HAP-1 (cell line): ENCODE measurements at regions not wholly inside any gene's neighbourhood (a gene's known extent, or its start where the extent isn't known, plus 50 kb on each side); places are given as distances from the start of the nearest gene placed in this dataset.
A peak's percentile ranks its signal among the peaks of the same experiment; 100 is the strongest.

ENCODE experiments used
- DNase-seq, 2 experiments: peaks; one replicate each; pipeline ENCODE4 v3.0.0-alpha.2; 2016 to 2020; ENCODE audit warnings: low spot score in 2 of 2
- H3K27me3 ChIP-seq: fragments of 250-450 bp; sonication (Bioruptor Pico); 2 replicates; pipeline ENCODE4 v1.5.1; 2020; ENCODE audit warnings: low read depth, mild to moderate bottlenecking, moderate library complexity
- H3K36me3 ChIP-seq: fragments of 250-450 bp; sonication (Bioruptor Pico); replicated peaks from 2 replicates; pipeline ENCODE4 v1.5.1; 2020; ENCODE audit warnings: mild to moderate bottlenecking
- H3K4me1 ChIP-seq: fragments of 250-450 bp; sonication (Bioruptor Pico); 2 replicates; pipeline ENCODE4 v1.5.1; 2020; ENCODE audit warnings: mild to moderate bottlenecking
- H3K4me3 ChIP-seq: fragments of 250-450 bp; sonication (Bioruptor Pico); 2 replicates; pipeline ENCODE4 v1.5.1; 2020; ENCODE audit warnings: mild to moderate bottlenecking, moderate library complexity
- H3K9me3 ChIP-seq: fragments of 250-450 bp; sonication (Bioruptor Pico); 2 replicates; pipeline ENCODE4 v1.5.1; 2020; ENCODE audit warnings: mild to moderate bottlenecking, moderate library complexity
- in situ Hi-C: fragments of 300-500 bp; cut with MboI; formaldehyde crosslinking; loops from 3 replicates; pipeline ENCODE4 v1.14.3; 2020; ENCODE audit warnings: low sequenced_read_pairs, inconsistent platforms, mixed read lengths

DNA sequence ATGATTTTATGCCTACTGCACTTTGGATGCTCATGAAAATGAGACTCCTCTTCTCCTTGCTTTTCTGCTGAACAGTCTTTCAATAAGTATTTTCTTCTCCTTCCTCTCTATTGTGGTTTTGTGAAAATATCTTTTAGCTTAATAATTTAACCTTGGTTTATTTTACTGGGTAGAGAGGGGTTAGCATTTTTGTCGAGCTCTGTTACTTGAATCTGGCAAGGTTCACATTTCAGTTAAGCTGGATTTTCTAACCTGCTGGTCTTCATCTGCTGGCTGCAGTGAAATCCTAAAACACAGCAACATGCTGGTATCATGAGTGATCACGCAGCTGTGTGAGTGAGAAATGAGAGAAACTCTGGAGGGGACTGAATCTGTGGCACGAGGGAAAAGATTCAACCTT lies 222.7 kb upstream of the NOX3 start:
- in situ Hi-C loops: no loop called here
- H3K9me3 ChIP-seq: no peaks in the 10 kb centered on the region
- H3K4me1 ChIP-seq: peaks cover 23% of the 10 kb centered on the region
- H3K36me3 ChIP-seq: no peaks in the 10 kb centered on the region
- no peak for DNase-seq
- no peak overlapping the region for H3K4me3 ChIP-seq
- H3K27me3 ChIP-seq: no peaks in the 10 kb centered on the region

DNA sequence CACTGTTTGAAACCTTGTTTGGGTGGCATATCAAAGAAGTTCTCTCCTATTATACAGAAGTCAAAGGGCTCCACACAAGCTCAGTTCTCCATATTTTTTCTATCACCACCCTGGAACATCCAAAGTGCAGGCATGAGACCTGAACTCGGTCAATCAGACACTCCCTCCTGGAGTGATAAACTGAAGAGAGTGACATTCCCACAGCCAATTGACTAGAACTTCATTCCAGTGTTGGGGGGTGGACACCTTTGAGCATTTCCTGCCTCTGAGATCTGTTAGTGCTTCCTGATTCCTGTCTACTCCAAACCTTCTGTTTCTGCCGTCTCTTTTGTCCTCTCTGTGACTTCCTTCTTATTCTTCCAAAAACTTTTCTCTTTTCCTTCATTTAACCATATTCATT lies 220.7 kb upstream of the NOX3 start:
- Histone ChIP-seq H3K36me3 (no peaks in the 10 kb centered on the region), H3K4me1 (peaks cover 16% of the 10 kb centered on the region), H3K9me3 (no peaks in the 10 kb centered on the region), H3K27me3 (no peaks in the 10 kb centered on the region), H3K4me3 (no peak overlapping the region)
- in situ Hi-C loops: no loop called here
- peak in 1 of 2 experiments; percentile 35 for DNase-seq

DNA sequence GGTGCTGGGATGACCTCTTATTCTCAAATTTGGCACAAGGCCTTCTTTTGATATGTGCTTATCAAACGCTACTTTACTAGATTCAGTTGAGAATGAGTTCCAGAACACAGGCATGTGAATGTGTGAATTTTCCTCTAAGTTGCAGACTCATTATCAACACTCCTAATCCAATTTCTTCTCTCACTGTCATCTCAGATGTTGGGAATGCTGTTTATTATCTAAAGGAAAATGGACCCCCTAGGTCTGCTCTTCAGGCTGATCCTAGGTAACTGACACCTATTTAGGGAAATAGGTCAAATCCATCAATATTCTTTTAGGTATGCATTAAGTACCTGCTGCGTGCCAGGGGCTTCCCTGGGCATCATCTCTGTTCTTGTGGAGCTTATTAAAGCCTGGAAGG lies 215.0 kb upstream of the NOX3 start:
- H3K27me3 ChIP-seq: no peaks in the 10 kb centered on the region
- H3K4me3 ChIP-seq: no peak overlapping the region
- DNase-seq: no peak
- H3K36me3 ChIP-seq: no peaks in the 10 kb centered on the region
- in situ Hi-C loops: no loop called here
- no peaks in the 10 kb centered on the region for H3K9me3 ChIP-seq
- H3K4me1 ChIP-seq: peaks cover 11% of the 10 kb centered on the region

DNA sequence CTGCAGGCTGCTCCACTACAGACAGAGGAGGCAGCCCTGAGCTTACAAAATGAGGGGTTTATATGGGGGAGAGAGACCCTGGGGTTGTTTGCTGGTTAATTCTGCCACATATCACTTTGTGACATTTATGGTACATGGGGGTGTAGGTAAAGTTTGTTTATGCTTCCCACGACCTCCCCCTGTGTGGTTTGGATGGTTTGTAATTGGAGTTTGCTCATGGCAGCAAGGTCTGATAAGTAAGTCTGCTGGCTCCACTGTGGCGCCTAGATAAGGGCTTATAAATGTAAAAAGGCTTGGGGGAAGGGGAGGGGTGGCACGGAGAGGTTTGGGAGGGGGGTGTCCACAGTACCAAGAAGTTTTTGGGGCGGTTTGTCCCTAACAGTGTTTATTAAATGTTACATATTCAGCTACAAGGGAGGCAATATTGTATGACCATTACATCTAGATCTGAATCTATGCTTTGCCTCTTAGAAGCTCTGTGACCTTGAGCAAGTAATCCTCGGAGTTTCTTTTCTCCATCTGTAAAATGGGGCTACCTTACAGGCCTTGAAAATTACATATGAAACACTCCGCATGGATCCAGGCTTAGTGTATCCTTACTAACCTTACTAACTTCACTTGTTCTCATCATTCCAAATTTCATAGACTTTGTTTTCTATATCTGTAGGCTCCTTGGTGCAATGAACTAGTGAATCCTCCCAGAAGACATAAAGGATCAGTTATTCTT lies 204.8 kb upstream of the NOX3 start:
- H3K4me3 ChIP-seq: no peak overlapping the region
- no peaks in the 10 kb centered on the region for H3K9me3 ChIP-seq
- DNase-seq: no peak
- in situ Hi-C loops: no loop called here
- H3K36me3 ChIP-seq: no peaks in the 10 kb centered on the region
- no peaks in the 10 kb centered on the region for H3K4me1 ChIP-seq
- no peaks in the 10 kb centered on the region for H3K27me3 ChIP-seq

DNA sequence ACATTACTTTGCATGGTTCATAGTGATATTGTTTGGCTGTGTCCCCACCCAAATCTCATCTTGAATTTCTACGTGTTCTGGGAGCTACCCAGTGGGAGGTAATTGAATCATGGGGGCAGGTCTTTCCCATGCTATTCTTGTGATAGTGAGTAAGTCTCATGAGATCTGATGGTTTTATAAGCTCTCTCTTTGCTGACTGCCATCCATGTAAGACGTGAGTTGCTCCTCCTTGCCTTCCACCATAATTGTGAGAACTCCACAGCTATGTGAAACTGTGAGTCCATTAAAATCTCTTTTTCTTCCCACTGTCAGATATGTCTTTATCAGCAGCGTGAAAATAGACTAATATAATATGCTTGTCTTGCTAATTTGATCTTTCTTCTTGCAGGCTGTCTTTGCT lies 200.4 kb upstream of the NOX3 start:
- no peaks in the 10 kb centered on the region for H3K27me3 ChIP-seq
- H3K36me3 ChIP-seq: no peaks in the 10 kb centered on the region
- in situ Hi-C loops: no loop called here
- no peak overlapping the region for H3K4me3 ChIP-seq
- H3K9me3 ChIP-seq: no peaks in the 10 kb centered on the region
- H3K4me1 ChIP-seq: no peaks in the 10 kb centered on the region
- no peak for DNase-seq

DNA sequence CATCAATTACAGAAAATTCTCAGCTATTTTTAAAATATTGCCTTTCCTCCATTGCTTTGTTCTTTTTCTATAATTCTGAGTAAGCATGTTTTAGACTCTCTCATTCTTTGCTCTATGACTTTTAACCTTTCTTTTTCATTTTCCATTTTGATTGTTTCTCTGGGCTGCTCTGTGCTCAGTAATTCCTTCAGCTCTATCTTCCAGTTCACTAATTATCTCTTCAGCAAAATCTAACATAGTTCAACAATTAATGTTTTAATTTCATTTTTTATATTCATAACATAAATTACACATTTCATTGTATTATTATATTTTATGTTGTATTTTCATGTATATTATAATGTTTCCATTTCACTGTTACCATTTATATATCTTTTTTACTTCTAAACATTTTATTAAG lies 198.8 kb upstream of the NOX3 start:
- in situ Hi-C loops: no loop called here
- DNase-seq: no peak
- Histone ChIP-seq H3K4me3 (no peak overlapping the region), H3K4me1 (peaks cover 1% of the 10 kb centered on the region; the same call in 1 of the 2 replicates), H3K27me3 (no peaks in the 10 kb centered on the region), H3K9me3 (no peaks in the 10 kb centered on the region), H3K36me3 (no peaks in the 10 kb centered on the region)

DNA sequence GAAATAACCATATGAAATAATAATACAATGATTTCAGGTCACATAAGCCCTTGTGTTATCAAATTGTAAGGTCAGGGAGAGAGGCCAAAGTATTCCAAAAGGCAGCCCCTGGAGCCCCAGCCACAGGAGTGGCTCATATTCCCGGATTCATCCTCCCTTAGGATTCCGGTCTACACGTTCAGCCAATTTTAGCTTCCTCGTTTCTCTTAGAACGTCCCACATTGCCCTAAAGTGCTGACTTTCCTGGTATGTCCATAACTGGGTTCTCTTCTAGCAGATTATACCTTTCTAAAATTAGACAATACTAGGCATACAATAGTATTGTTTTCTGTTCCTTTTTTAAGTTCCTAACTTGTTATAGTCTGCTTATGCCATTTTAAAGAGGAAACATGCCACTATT lies 192.7 kb upstream of the NOX3 start:
- no peaks in the 10 kb centered on the region for H3K36me3 ChIP-seq
- no peak for DNase-seq
- H3K4me3 ChIP-seq: no peak overlapping the region
- in situ Hi-C loops: no loop called here
- no peaks in the 10 kb centered on the region for H3K27me3 ChIP-seq
- H3K4me1 ChIP-seq: peaks cover 23% of the 10 kb centered on the region
- no peaks in the 10 kb centered on the region for H3K9me3 ChIP-seq

DNA sequence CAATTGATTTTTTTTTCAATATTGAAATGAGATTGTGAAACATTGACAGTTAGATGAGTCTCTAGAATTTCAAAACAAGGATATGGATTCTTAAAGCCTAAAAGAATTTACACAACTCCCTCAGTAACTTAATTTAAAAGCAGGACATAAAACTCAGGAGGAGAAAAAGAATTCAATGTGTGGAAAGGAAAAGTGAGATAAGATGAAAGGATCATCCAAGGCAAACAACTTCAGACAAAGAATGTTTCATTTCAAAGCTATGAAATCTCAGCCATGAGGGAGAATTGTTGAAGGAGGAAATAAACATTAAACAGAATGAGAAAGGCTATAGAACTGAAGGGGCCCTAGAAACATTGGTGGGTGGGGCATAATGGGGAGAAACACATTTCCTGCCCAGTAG lies 191.7 kb upstream of the NOX3 start:
- in situ Hi-C loops: no loop called here

DNA sequence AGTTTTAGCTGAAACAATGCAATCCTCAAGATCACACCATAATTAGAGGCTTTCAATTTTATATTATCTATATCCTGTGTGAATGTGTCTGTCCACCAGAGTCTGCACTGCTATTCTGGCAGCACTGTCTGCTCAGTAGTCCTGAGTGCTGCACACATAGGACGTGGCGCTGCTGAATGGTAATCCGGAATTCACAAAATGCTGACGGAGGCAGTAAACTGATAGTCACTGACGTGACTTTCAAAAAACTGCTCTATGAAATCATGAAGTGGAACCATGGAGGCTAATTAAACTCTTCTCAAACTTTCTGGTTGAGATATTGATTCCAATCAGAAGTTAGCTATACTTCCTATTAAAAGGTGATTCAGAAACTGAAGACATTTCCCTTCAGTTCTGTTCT lies 190.8 kb upstream of the NOX3 start:
- peak; percentile 38 to 57 for DNase-seq
- in situ Hi-C loops: no loop called here
- Histone ChIP-seq H3K36me3 (no peaks in the 10 kb centered on the region), H3K9me3 (no peaks in the 10 kb centered on the region), H3K27me3 (no peaks in the 10 kb centered on the region), H3K4me1 (peaks cover 23% of the 10 kb centered on the region), H3K4me3 (no peak overlapping the region)

More for the DNA sequence above, 191.7 kb upstream of the NOX3 start:
- Histone ChIP-seq H3K4me1 (peaks cover 23% of the 10 kb centered on the region), H3K36me3 (no peaks in the 10 kb centered on the region), H3K27me3 (no peaks in the 10 kb centered on the region), H3K4me3 (no peak overlapping the region), H3K9me3 (no peaks in the 10 kb centered on the region)
- DNase-seq: no peak

DNA sequence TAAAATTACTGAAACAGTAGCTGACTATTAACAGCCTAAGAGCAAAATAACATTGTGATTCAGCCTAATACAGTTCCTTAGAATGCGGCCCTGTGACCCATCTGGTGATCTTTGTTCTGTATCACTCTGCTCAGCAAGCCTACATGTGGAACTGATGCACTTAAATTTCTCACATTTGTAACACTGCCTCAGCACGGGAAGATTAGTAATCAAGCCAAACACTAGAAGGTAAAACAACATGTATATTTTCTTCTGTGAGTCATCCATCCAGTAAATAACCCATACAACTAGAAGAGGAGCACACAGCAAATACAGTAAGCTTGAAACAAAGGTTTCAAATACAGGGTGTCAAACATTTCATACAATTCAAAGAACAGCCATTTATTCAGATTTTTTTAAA lies 189.7 kb upstream of the NOX3 start:
- peaks cover 23% of the 10 kb centered on the region for H3K4me1 ChIP-seq
- in situ Hi-C loops: no loop called here
- H3K9me3 ChIP-seq: no peaks in the 10 kb centered on the region
- no peaks in the 10 kb centered on the region for H3K27me3 ChIP-seq
- no peak for DNase-seq
- H3K4me3 ChIP-seq: no peak overlapping the region
- H3K36me3 ChIP-seq: no peaks in the 10 kb centered on the region

DNA sequence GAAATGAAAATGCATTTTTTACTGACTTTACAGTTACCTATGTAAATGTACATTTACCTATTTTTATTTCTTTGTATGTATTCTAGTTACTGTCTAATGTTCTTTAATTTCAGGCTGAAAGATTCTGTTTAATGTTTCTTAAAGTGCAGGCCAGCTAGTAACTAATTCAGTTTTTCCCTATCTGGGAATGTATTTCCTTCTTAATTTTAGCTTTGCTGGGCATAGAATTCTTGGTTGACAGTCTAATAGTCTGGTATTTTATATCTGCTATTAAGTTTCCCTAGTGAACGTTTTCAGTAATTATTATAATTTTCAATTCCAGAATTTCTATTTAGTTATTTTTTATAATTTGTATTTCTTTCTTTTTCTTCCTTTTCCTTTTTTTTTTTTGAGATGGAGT lies 186.0 kb upstream of the NOX3 start:
- Histone ChIP-seq H3K4me3 (no peak overlapping the region), H3K36me3 (no peaks in the 10 kb centered on the region), H3K4me1 (peaks cover 12% of the 10 kb centered on the region), H3K27me3 (no peaks in the 10 kb centered on the region), H3K9me3 (no peaks in the 10 kb centered on the region)
- in situ Hi-C loops: no loop called here
- no peak for DNase-seq

DNA sequence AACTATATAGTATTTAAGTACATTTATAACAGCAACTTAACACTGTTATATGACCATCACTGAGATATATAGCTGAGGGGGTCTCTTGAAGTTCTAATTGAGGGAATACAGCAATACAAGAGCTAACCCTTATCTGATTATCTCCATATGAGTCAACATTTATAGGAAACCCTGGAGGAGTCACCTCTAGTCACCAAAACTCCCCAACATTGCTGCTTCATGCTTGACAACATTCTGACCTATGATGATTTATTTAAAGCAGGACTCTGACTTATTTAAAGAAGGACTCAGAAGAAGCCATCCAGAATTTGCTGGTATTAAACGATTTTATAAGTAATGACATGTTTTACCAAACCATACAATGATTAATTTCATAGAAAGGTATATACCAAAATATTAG lies 182.6 kb upstream of the NOX3 start:
- H3K36me3 ChIP-seq: no peaks in the 10 kb centered on the region
- H3K9me3 ChIP-seq: no peaks in the 10 kb centered on the region
- no peak overlapping the region for H3K4me3 ChIP-seq
- DNase-seq: no peak
- in situ Hi-C loops: no loop called here
- no peaks in the 10 kb centered on the region for H3K27me3 ChIP-seq
- no peaks in the 10 kb centered on the region; the same call in 1 of the 2 replicates for H3K4me1 ChIP-seq

DNA sequence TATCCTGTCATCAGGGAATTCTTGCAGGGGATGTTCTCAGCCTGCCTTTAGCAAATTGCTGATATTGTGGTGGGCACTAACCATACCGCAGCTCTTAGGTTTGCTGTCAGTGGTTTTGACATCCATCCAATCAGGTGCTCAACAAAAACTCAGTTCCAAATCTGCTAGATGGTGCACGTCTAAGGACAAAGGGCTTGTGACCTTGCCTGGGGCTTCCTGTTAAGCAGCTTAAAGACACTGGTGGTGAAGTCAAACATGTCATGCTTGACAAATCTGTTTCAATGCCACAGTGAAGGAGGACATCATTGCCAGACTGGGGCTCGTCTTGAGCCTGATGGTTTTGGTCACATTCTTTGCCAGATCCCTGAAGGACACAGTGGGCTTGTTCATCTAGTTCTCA lies 179.8 kb upstream of the NOX3 start:
- Histone ChIP-seq H3K9me3 (no peaks in the 10 kb centered on the region), H3K4me3 (no peak overlapping the region)
- in situ Hi-C loops: no loop called here

DNA sequence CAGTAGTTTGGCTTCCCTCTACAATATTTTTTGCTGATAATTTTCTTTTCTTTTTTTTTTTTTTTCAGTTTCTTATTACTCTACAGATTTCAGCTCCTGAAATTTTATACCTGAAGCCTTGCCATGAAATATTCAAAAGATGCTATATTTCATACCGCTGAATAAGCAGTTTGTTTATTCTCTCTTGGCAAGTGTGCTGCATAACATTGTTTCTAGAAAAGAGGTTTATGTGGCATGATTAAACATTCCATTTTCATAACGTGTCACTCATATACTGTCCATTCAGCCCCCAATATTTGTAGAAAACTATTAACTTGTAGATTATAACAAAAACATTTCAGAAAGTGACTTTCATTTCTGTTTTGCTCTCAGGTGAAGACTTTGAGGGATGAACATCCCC lies 174.4 kb upstream of the NOX3 start:
- Histone ChIP-seq H3K9me3 (no peaks in the 10 kb centered on the region), H3K4me1 (no peaks in the 10 kb centered on the region), H3K4me3 (no peak overlapping the region), H3K27me3 (no peaks in the 10 kb centered on the region), H3K36me3 (no peaks in the 10 kb centered on the region)
- in situ Hi-C loops: no loop called here
- DNase-seq: no peak

More for the DNA sequence above, 179.8 kb upstream of the NOX3 start:
- H3K36me3 ChIP-seq: no peaks in the 10 kb centered on the region
- peak in 1 of 2 experiments; percentile 26 for DNase-seq
- H3K27me3 ChIP-seq: no peaks in the 10 kb centered on the region
- H3K4me1 ChIP-seq: no peaks in the 10 kb centered on the region; the same call in 1 of the 2 replicates

DNA sequence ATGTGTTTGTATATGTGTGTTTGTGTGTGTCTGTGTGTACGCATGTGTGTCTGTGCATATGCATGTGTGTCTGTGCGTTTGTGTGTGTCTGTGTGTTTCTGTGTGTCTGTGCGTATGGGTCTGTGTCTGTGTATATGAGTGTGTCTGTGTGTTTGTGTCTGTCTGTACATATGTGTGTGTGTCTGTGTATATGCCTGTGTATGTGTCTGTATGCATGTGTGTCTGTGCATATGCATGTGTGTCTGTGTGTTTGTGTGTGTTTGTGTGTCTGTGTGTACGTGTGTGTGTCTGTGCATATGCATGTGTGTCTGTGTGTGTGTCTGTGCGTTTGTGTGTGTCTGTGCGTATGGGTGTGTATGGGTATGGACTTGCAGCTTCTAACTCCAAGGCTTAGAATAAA lies 174.0 kb upstream of the NOX3 start:
- in situ Hi-C loops: no loop called here
- no peak for DNase-seq
- H3K27me3 ChIP-seq: no peaks in the 10 kb centered on the region
- no peaks in the 10 kb centered on the region for H3K9me3 ChIP-seq
- H3K4me3 ChIP-seq: no peak overlapping the region
- H3K36me3 ChIP-seq: no peaks in the 10 kb centered on the region
- H3K4me1 ChIP-seq: no peaks in the 10 kb centered on the region
